Esophagus muscularis mucosa (tissue), 4 donors: ENCODE measurements at regions not wholly inside any gene's neighbourhood (a gene's known extent, or its start where the extent isn't known, plus 50 kb on each side); places are given as distances from the start of the nearest gene placed in this dataset.

Experiments
- EP300 ChIP-seq: sonication (generic); formaldehyde crosslinking; IDR thresholded peaks from one replicate; pipeline ENCODE4 v1.6.1; 2017; ENCODE audit warnings: antibody characterized with exemption
- POLR2A ChIP-seq: fragments of 450-650 bp; IDR thresholded peaks from one replicate; pipeline ENCODE4 v1.6.1; 2017; ENCODE audit warnings: antibody characterized with exemption, moderate library complexity, mild to moderate bottlenecking, low read depth
- POLR2AphosphoS5 ChIP-seq, 2 donors: sonication (generic); formaldehyde crosslinking; IDR thresholded peaks; one replicate each; pipeline ENCODE4 v1.6.1; 2017; ENCODE audit warnings: antibody characterized with exemption in 2 of 2
- TF ChIP-seq, protein P1 (sequence below), 3 experiments: fragments of 200-600 bp in 2 of 3; fragments of 450-650 bp in 1 of 3; sonication (generic) in 2 of 3; IDR thresholded peaks; one replicate each; pipeline ENCODE4 v1.5.1; 2017 to 2019; ENCODE audit warnings: antibody characterized with exemption in 3 of 3, mild to moderate bottlenecking in 2 of 3, moderate library complexity in 1 of 3

DNA sequence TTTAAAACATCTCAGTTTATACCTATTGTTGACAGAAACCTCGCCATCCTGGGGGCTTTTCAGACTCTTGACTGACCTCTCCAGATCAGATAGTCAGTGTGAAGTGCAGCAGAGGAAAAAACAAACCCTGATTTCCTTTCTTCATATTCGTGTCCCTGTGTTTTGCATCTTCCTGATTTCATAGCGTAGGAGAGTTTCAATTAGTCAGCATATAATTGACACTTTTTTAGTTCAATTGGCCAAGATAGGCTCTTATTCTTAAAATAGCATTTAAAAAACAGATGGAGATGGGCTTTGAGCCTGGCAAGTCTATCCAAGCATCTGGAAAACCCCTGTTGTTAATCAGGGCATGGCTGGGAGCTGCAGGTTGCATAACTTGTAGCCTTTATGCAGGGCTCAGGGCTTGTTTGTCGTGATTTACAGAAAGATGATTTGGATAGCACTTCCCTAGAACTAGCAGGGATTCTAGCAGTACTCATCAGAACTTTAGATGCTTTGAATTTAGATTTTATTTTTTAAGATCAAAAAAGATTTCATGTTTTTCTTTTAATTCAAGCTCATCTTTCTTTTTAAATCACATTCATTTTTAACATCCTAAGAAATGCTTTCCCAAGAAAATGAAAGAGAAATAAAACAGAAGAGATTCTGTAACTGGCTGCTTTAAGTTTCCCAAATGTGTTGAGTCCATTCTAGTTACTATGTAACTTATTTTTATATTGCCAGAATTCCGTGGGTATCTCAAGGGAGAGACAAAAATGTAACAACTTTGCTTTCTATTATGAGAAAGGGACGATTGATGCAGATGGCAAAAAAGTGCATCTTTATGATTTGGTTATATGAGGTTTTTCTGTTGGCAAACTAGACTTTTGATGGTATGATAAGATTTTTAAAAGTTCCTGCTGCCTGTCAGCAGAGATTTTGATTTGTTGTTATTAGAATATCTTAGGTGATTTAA lies 270.8 kb upstream of the FZD8 start:
- TF ChIP-seq, protein P1, sequence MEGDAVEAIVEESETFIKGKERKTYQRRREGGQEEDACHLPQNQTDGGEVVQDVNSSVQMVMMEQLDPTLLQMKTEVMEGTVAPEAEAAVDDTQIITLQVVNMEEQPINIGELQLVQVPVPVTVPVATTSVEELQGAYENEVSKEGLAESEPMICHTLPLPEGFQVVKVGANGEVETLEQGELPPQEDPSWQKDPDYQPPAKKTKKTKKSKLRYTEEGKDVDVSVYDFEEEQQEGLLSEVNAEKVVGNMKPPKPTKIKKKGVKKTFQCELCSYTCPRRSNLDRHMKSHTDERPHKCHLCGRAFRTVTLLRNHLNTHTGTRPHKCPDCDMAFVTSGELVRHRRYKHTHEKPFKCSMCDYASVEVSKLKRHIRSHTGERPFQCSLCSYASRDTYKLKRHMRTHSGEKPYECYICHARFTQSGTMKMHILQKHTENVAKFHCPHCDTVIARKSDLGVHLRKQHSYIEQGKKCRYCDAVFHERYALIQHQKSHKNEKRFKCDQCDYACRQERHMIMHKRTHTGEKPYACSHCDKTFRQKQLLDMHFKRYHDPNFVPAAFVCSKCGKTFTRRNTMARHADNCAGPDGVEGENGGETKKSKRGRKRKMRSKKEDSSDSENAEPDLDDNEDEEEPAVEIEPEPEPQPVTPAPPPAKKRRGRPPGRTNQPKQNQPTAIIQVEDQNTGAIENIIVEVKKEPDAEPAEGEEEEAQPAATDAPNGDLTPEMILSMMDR (IDR thresholded peaks at IDR 0.05), result no peak
- TF ChIP-seq POLR2A (no peak), POLR2AphosphoS5 (IDR thresholded peaks at IDR 0.05) (no peak), EP300 (no peak)
